D721Med (cell line): ENCODE measurements at regions not wholly inside any gene's neighbourhood (a gene's known extent, or its start where the extent isn't known, plus 50 kb on each side); places are given as distances from the start of the nearest gene placed in this dataset.
A peak's percentile ranks its signal among the peaks of the same experiment; 100 is the strongest.
"Not testable (repeated sequence)": the region's sequence is repeated elsewhere in the genome, so short reads cannot be mapped to it uniquely, and the experiment has no call there.

Source experiments
- DNase-seq: peaks from one replicate; pipeline ENCODE4 v3.0.0; 2011; ENCODE audit warnings: low spot score; ENCODE audit not compliant: insufficient read length
- FAIRE-seq: peaks from 2 replicates; lab custom pipeline; 2011; peaks lifted over from hg19 to GRCh38; lab: Jason Lieb, UNC

DNA sequence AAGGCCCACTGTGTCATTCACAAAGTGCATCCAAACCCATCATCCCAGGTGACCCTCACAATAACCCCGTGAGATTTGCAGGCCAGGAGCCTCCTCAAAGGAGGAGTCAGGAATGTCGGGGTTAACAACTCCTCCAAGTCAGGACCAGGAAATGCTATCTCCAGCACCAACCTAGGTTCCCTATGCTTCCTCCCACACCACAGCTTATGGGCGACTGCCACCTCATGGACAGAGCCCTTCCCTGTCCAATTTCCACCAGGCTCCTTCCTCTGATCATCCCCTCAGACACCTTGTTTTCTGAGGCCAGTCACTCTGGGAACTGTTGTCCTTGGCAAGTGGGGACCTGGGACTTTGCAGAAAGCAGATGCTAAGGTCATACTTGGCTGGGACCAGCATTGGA lies 77.8 kb downstream of the LIMS3 start:
- not testable (repeated sequence) for FAIRE-seq, DNase-seq

DNA sequence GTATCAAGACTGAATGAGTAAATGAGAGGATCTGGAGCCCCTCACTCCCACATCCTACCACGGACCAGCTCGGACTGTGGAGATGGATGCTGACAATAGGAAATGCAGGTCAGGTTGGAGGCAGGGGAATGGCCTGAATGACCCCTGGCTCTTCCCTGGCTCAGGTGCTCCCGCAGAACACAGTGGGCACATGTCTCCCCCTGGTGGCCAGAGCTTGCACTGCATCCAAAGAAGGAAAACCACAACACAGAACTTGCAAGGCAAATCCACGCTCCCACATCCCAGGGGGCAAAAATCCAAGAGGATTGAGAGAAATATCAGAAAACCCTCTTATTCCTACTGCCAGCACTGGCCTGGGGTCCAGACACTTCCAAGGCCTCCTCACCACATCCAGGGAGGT lies 82.3 kb downstream of the LIMS3 start:
- FAIRE-seq, result peak; percentile 51

DNA sequence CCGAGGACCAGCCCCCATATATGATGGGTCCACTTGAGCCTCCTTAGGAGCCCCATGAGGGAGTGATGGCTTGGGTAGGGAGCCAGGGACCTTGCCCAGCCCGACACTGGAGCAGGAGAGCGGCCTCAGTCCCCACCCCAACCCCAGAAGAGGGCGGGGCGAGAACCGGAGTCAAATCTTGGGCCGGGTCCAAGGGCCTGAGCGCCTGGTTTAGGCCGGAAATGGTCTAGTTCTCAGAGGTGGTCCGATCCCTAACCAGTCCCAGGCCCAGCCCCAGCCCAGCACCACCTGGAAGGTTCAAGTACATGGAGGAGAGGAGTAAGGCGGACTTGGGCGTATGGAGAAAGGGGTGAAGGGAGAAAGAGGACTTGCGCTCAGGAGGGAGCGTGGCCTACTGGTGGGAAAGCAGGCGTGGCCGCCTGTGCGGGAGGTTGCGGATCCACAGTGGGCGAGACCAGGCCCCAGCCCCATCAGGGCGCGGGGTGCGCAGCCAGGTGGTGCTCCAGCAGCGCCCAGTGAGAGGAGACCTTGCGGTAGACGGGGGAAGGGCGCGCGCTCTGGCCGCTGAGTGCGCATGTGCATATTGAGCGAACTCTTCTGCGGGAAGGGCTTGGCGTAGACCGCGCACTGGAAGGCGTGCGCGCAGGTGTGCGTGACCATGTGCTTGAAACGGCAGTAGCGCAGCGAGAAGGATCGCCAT lies 88.1 kb downstream of the LIMS3 start:
- not testable (repeated sequence) for FAIRE-seq, DNase-seq

More for the DNA sequence above, 82.3 kb downstream of the LIMS3 start:
- DNase-seq, result not testable (repeated sequence)

DNA sequence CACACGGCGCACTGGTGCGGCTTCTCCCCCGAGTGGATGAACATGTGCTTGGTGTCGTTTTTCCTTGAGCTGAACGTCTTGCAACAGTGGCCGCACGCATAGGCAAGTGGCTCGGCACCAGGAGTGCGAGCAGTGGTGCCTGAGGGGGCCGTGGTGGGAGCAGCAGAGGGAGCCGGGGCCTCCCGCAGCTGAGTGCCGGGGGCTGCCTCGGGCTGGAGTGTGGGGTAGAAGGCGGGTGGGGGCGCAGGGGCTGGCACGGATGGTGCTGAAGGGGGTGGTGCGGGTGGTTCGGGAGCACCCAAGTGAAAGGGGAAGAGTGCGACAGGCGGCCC lies 88.6 kb downstream of the LIMS3 start:
- FAIRE-seq, DNase-seq: not testable (repeated sequence)

DNA sequence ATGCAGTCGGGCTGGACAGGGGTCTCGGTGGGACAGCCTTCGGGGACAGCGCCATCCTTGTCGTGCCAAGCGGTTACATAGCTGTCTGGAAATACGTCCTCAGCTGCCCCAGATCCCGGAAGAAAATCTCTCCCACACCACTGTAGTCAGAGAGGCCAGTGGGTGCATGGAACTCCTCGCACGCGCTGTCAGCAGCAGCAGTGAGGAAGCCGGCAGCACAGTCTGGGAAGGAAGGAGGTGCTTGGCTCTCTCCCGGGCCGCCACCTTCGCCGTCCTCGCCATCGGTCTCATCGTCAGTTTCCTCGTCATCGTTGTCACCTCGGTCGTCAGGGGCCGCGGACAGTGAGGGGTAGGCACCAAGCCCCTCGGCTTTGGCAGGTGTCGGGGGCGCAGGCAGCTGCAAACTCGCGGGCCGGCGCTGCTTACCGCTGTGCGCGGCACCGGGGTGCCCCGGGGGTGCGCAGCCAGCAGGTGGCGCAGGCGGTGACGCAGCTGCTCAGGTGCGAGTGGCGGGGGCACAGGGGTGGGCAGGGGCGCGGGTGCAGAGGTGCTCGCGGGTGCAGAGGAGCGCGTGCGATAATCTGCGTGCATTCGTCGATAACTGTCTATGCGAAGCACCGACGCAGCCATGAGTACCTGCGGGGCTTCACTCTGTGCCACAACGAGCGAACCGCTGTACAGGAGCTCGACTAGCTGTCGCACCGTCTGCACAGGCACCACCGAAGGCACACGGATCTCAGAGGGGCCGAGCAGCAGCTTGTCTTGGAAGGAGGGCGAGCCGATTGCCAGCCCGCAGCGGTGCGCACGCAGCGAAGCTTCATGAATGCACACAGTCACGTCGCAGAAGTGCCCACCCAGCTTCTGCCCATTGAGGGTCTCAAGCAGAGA lies 89.2 kb downstream of the LIMS3 start:
- DNase-seq, FAIRE-seq: not testable (repeated sequence)

DNA sequence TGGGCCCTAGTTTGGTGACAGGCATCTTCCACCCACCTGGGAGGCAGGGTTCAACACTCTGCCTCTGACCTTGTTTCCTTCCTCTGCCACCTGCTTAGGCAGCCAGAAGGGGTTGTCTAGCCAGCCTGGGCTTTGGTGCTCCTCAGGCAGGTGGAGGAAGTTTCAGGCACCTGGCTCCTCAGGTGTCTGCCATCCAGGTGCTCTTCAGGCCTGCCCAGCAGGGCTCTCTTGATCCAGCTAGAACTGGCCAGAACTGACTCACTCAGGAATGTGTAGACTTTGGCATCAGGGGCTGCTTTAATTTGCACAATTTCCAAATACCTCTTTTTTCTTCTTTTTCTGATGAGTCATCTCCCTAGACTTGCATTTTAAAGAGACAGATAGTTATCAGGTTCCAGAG lies 100.9 kb downstream of the LIMS3 start:
- not testable (repeated sequence) for FAIRE-seq

DNA sequence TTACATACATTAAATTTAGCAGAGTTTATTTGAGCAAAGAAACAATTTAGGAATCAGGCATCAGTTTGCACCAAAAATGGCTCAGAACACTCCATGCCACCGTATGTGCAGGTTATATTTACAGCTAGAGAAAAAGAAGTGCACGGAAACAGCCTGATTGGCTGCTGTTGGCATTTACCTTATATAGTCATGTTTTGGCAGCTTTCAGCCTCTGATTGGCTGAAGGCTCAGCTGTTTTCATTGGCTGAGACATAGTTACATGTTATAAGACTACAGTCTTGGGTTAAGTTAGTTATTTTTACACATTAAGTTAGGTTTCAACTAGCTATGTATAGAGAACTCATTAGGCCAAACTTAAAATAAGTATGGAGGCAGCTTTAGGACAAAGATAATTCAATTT lies 104.0 kb downstream of the LIMS3 start:
- FAIRE-seq, DNase-seq: not testable (repeated sequence)

More for the DNA sequence above, 100.9 kb downstream of the LIMS3 start:
- not testable (repeated sequence) for DNase-seq

DNA sequence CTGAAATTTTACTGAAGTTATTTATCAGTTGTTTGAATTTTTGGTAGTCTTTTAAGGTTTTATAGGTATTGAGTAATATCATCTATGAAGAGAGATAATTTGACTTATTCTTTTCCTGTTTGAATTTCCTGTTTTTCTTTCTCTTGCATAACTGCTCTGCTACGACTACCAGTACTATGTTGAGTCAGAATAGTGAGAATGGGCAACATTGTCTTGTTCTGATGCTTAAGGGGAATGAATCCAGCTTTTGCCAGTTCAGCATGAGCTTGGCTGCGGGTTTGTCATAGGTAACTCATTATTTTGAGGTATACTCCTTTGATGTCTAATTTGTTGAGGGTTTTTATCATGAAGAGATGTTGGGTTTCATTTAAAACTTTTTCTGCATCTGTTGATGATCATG lies 102.2 kb downstream of the MALL start:
- not testable (repeated sequence) for DNase-seq, FAIRE-seq

DNA sequence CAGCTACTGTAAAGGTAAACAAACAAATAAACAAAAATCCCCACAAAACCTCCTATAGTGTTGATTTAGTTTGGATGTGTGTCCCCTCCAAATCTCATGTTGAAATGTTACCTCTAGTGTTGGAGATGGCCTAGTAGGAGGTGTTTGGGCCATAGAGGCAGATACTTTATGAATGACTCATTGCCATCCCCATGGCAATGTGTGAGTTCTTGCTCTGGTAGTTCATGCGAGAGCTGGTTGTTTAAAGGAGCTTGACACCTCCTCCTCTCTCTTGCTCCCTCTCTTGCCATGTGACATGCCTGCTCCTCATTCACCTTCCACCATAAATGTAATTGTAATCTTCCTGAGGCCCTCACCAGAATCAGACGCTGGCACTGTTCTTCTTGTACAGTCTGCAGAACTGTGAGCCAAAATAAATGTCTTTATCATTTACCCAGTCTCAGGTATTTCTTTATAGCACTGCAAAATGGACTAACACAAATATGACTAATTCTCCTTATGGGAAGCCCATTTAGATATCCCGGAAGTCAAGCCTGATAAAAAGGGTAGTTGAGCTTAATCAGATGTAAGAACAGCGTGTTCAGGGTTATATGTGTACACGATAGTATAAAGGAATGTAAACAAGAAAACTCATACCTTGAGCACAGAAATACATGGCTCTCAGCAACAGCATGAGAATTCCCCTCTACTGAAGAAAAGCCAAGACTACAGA lies 99.1 kb downstream of the MALL start:
- DNase-seq, FAIRE-seq: not testable (repeated sequence)

DNA sequence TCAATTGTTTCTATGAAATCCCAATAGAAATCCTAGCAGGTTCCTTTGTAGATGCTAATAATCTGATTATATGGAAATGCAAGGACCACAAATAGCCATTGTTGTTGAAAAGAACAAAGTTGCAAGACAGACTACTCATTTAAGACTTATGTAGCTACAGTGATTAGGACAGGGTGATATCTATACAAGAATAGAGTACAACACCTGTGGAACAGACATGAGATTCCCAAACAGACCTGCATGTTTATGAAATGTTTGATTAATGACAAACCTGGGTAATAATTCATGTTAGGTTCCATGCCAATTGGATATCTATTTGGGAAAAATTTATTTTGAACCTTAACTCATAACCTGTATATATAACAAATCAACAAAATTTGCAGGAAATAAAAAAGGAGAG lies 95.4 kb downstream of the MALL start:
- DNase-seq, FAIRE-seq: not testable (repeated sequence)

DNA sequence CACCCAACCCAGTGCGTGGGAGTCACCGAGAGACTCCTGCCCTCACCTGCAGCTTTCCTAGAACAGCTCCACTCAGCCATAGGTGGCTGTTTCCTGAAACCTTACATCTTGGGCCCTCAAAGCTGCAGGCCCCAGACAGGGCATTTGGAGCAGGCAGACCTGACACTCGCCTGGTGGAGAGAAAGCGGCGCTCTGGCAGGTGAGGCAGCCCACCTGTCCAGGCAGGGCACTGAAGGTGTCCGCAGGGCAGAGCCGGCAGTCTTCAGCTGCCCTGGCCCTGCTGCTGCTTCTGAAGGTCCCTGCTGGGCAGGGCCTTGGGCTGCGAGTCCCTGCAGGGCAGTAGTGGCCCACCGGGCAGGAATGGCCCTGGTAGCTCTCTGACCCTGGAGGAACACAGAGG lies 93.3 kb downstream of the MALL start:
- not testable (repeated sequence) for FAIRE-seq, DNase-seq

DNA sequence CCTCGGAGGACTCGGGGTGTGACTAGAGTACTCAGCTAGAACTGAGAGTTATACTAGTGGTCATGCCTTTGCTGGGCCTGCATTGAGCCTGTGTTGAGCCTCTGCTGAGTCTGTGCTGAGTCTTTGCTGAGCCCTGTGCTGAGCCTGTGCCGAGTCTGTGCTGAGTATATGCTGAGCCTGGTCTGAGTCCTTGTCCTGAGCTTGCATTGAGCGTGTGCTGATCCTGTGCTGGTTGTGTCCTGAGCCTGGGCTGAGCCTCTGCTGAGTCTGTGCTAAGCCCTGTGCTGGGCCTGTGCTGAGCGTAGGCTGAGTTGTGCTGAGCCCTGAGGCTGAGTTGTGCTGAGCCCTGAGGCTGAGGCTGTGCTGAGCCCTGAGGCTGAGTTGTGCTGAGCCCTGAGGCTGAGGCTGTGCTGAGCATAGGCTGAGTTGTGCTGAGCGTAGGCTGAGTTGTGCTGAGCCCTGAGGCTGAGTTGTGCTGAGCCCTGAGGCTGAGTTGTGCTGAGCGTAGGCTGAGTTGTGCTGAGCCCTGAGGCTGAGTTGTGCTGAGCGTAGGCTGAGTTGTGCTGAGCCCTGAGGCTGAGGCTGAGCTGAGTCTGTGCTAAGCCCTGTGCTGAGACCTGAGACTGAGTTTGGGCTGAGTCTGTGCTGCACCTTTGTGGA lies 89.4 kb downstream of the MALL start:
- not testable (repeated sequence) for DNase-seq, FAIRE-seq

DNA sequence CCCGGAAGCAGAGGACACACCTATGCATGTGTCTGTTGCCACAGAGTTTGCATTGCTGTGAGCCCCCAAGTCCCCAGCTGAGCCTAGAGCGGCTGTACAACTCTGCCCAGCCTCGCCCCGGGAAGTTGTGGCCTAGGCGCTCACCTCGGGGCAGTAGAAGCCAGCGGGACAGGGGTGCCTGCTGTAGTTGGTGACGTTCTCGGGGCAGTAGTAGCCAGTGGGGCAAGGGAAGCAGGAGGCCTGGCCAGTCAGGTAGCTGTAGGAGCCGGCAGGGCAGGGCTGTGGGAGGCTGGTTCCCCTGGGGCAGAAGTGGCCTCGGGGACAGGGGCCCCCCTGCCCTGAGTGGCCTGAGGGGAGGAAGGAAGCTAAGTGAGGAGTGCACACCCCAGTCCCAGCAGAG lies 87.2 kb downstream of the MALL start:
- FAIRE-seq, DNase-seq: not testable (repeated sequence)

DNA sequence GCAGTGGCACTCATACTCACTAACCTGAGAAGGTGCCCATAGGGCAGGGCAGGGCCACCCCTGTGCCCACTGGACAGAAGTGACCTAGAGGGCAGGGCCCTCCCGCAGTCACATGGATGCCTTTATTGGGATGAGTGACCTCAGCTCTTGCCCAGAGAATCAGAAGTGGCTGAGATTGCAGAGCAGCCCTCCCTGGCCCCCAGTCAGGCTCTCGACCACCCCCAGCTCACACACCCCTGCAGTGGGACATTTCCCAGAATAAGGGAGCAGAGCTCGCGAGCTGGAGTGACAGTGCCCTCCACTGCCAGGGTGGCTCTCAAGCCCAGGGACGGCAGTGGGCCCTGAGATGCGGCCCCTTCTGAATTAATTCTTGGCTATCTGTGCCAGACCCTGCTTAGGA lies 84.7 kb downstream of the MALL start:
- not testable (repeated sequence) for DNase-seq, FAIRE-seq

DNA sequence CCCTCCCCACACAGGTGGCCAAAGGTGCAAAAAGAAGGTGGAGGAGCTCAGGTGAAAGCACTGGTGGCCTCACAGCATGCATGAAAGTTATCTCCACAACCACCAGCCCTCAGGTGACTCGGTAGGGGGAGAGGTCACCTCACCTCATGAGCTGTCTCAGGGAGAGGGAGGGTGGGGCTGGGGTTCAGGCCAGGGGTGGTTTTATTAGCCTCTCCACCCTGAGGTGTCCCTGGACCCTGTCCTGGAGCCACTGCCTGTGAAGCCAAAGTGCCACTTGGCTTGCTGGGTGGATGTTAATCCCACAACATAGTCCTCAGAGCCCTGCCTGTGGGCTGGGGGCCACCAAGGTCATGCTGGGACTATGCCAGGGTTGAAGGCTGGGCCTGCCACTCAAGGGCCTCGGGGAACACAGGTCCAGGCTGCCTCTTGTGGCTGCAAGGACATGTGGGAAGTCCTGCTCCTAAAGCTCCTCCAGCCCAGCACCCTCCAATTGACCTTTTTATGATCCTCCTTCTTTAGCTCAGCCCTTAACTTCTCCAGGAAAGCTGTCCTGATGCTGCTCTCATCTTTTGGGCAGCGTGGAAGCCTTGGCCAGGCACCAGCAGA lies 83.8 kb downstream of the MALL start:
- not testable (repeated sequence) for FAIRE-seq, DNase-seq
